Chondrocyte (in vitro differentiated cells): ENCODE measurements at regions not wholly inside any gene's neighbourhood (a gene's known extent, or its start where the extent isn't known, plus 50 kb on each side); places are given as distances from the start of the nearest gene placed in this dataset.

Experiments used
- DNase-seq: peaks from one replicate; pipeline ENCODE4 v3.0.0; 2021; ENCODE audit warnings: mixed read lengths, low spot score
- H3K27ac Mint-ChIP-seq: one replicate; pipeline ENCODE4 v1.8.0; 2021; ENCODE audit warnings: mild to moderate bottlenecking, moderate library complexity, mixed read lengths; ENCODE audit not compliant: unreplicated experiment
- H3K27me3 Mint-ChIP-seq: 2 replicates; pipeline ENCODE4 v1.8.0; 2021; ENCODE audit warnings: low read depth, mixed read lengths
- H3K36me3 Mint-ChIP-seq: 2 replicates; pipeline ENCODE4 v1.8.0; 2021; ENCODE audit warnings: low read depth, mixed read lengths
- H3K4me1 Mint-ChIP-seq: 2 replicates; pipeline ENCODE4 v1.8.0; 2021; ENCODE audit warnings: low read depth, mild to moderate bottlenecking, mixed read lengths
- H3K4me3 Mint-ChIP-seq: one replicate; pipeline ENCODE4 v1.8.0; 2021; ENCODE audit warnings: mild to moderate bottlenecking, moderate library complexity, mixed read lengths; ENCODE audit not compliant: unreplicated experiment
- H3K9me3 Mint-ChIP-seq: 2 replicates; pipeline ENCODE4 v1.8.0; 2021; ENCODE audit warnings: low read depth, mixed read lengths
- CTCF ChIP-seq: fragments of 200-600 bp; sonication (generic); IDR thresholded peaks from 2 replicates; pipeline ENCODE4 v1.5.0; 2021; ENCODE audit warnings: antibody characterized with exemption, mild to moderate bottlenecking, moderate library complexity

- H3K36me3 Mint-ChIP-seq, result no peaks in the 10 kb centered on the region
- TF ChIP-seq CTCF, result no peak
Measured at GRCh38 chr17:79444198-79444597, 166.7 kb downstream of the RBFOX3 start.

DNA sequence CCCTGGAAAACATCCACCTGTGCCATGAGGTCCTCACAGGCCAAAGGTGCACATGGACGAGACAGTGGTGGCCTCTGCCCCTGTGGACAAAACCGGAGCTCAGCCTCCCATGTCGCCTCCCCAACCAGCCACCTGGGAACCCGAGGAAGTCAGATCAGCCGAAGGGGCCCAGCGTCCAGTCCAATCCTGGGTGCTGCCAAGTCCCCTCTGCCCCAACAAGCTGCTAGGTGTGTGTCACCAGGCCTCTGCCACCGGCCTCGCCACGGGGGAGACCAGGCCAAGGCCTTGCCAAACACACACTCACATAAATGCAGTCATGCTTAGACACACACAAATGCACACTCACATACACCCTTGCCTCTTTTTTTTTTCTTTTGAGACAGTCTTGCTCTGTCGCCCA is 167.8 kb downstream of the RBFOX3 start:
- no peak for DNase-seq
- Mint-ChIP-seq H3K9me3 (no peaks in the 10 kb centered on the region), H3K4me1 (no peaks in the 10 kb centered on the region), H3K4me3 (no peak overlapping the region), H3K36me3 (no peaks in the 10 kb centered on the region), H3K27me3 (peaks cover 28% of the 10 kb centered on the region), H3K27ac (no peak overlapping the region)
- TF ChIP-seq CTCF, result no peak

More at GRCh38 chr17:79444198-79444597, 166.7 kb downstream of the RBFOX3 start:
- Mint-ChIP-seq H3K27me3 (peaks cover 19% of the 10 kb centered on the region), H3K4me1 (no peaks in the 10 kb centered on the region), H3K27ac (no peak overlapping the region), H3K9me3 (no peaks in the 10 kb centered on the region), H3K4me3 (no peak overlapping the region)
- DNase-seq, result no peak

DNA sequence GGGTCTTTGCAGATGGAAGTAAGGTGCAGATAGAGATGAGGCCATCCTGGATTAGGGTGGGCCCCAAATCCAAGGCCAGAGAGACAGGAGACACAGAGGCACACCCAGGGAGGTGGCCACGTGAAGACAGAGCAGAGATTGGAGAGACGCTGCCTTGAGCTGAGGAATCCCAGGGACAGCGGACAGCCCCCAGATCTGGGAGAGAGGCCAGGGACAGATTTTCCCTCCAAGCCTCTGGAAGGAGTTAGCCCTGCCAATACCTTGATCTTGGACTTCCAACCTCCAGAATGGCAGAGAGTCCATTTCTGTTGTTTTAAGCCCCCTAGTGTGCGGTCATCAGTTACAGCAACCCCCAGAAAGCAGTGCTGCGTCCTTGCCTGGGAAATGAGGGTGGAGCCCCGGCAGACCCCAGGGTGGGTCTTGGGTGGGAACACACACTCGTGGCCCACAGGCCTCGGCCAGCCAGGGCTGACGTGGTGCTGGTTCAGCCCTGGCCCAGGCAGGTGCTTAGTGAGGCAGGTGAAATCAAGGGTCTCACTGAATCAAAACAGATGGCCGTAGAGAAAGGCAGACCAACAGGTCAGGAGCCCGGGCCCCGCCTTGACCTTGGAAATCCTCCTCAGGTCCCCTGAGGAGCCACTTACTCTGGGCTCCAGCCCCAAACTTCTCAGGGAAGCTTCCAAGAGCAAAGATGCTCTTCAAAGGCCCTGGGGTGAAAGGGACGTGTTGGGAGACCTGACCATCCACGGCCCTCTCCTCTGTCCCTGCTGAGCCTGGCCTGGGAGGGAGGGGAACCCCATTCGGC is 169.3 kb downstream of the RBFOX3 start:
- no peak for DNase-seq
- H3K27ac Mint-ChIP-seq, result no peak overlapping the region
- H3K36me3 Mint-ChIP-seq, result no peaks in the 10 kb centered on the region
- no peaks in the 10 kb centered on the region for H3K4me1 Mint-ChIP-seq
- no peak overlapping the region for H3K4me3 Mint-ChIP-seq
- H3K27me3 Mint-ChIP-seq, result peaks cover 26% of the 10 kb centered on the region
- no peaks in the 10 kb centered on the region for H3K9me3 Mint-ChIP-seq
- no peak for TF ChIP-seq CTCF

DNA sequence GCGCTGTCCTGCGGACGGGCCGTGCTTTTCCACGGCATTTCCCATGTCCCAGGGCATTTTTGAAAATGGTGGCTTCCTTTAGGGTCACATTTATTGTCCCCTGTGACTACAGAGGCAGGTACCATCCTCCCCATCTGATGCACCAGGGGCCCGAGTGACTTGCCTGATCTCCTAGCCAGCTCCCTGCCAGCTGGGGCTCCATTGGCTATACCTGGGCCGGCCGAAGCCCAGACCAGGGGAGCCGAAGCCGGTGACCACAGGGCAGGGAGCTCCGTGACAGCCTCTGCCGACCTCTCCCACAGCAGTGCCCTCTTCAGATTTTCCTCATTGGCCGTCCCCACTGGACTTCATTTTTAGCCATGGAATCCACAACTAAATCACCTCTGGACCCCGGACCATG is 170.6 kb downstream of the RBFOX3 start:
- H3K4me1 Mint-ChIP-seq, result no peaks in the 10 kb centered on the region
- H3K4me3 Mint-ChIP-seq, result no peak overlapping the region
- H3K9me3 Mint-ChIP-seq, result no peaks in the 10 kb centered on the region
- H3K27me3 Mint-ChIP-seq, result peaks cover 34% of the 10 kb centered on the region
- no peak for TF ChIP-seq CTCF
- DNase-seq, result no peak
- H3K27ac Mint-ChIP-seq, result no peak overlapping the region
- H3K36me3 Mint-ChIP-seq, result peaks cover 2% of the 10 kb centered on the region

DNA sequence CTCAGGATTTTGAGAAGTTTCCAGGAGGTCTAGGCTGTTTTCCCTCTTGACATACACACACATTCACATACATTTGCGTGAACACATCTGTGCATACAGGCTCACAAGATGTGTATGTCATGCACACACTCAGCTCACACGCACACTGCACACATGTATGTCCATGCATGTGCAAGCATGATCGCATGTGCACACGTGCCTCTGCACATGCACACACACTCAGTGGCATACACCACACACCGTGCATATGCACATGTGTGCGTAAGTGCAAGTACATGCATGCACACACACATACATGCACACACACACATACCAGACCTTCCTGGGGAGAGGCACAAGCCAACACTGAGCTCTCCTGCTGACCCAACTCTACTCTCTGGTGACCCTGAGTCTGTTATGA is 171.4 kb downstream of the RBFOX3 start:
- H3K36me3 Mint-ChIP-seq, result peaks cover 2% of the 10 kb centered on the region
- H3K9me3 Mint-ChIP-seq, result no peaks in the 10 kb centered on the region
- no peak for TF ChIP-seq CTCF
- H3K27ac Mint-ChIP-seq, result no peak overlapping the region
- H3K27me3 Mint-ChIP-seq, result peaks cover 38% of the 10 kb centered on the region
- no peak for DNase-seq
- no peaks in the 10 kb centered on the region for H3K4me1 Mint-ChIP-seq
- H3K4me3 Mint-ChIP-seq, result no peak overlapping the region
